ENCODE measurements at regions not wholly inside any gene's neighbourhood (a gene's known extent, or its start where the extent isn't known, plus 50 kb on each side); places are given as distances from the start of the nearest gene placed in this dataset.

DNA sequence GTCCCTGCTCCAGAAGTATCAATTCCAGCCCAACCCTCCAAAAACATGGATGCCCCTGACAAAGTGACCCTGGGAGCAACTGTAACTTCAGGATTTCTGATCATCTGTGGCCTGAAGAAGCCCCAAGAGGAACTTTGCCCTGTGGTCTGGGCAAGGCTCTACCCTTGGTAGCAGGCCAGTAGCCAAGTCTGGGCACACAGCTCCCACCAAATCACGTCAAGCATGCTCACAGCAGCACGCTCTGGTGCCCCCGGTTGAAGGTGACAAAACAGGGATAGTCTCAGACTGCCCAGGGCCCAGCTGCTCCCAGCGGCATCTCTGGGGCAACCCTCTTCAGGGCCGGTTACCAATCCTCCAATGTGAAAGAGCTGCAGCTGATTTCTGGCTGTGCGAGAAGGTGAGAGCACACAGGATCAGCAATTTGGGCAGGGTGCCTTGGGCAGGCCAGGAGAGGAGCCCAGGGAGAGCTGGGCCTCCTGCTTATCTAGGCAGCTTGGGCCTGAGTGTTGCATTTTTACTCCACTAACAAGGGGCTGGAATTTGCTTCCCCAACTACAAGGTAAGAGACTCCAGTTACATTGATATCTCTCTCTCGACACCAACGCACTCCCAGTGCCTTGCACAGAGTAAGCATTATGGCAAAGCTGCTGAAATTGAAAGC, 418.1 kb downstream of the BCOR start:
- H3K4me3 ChIP-seq (ENCODE audit: insufficient read depth, low read depth, low read length), result no peak overlapping the region
- H3K27me3 ChIP-seq (ENCODE audit: control insufficient read depth, insufficient read depth, low read length), result peaks cover 14% of the 10 kb centered on the region

More for the DNA sequence above, 418.1 kb downstream of the BCOR start:
- ATAC-seq (ENCODE audit: low read depth) (no peak), DNase-seq (no peak)
- Histone ChIP-seq H2BK5ac (ENCODE audit: low read depth, low read length, poor library complexity, severe bottlenecking) (no peak overlapping the region), H2BK120ac (ENCODE audit: low read depth, low read length) (no peak overlapping the region), H3K4me2 (ENCODE audit: low read depth, low read length) (no peak overlapping the region), H3K4ac (ENCODE audit: low read depth, low read length) (no peak overlapping the region), H3K4me1 (ENCODE audit: control insufficient read depth, insufficient read depth, low read length) (no peaks in the 10 kb centered on the region), H2AK5ac (ENCODE audit: low read depth, low read length) (no peak overlapping the region), H4K91ac (ENCODE audit: insufficient read depth, low read depth, low read length) (no peak overlapping the region), H3K23ac (ENCODE audit: low read depth, low read length) (no peak overlapping the region), H2BK20ac (ENCODE audit: low read depth, low read length) (no peak overlapping the region), H3K9me1 (ENCODE audit: insufficient read depth, low read length) (no peaks in the 10 kb centered on the region), H3K18ac (ENCODE audit: low read depth, low read length) (no peak overlapping the region), H3K14ac (replicated peaks; ENCODE audit: low read depth, low read length) (no peak overlapping the region), H3K36me3 (ENCODE audit: control insufficient read depth, insufficient read depth, low read length) (no peaks in the 10 kb centered on the region), H3K27ac (ENCODE audit: insufficient read depth, low read length) (no peak overlapping the region), H4K20me1 (ENCODE audit: insufficient read depth, low read length) (no peaks in the 10 kb centered on the region), H2BK15ac (ENCODE audit: low read depth, low read length) (no peak overlapping the region), H2AFZ (replicated peaks; ENCODE audit: low read length, poor library complexity) (no peak overlapping the region), H3K79me1 (ENCODE audit: low read depth in 1 of 2, low read length in 2 of 2) (no peaks in the 10 kb centered on the region), H2AK9ac (replicated peaks; ENCODE audit: low read depth, low read length, poor library complexity) (no peak overlapping the region), H4K5ac (ENCODE audit: low read depth, low read length) (no peak overlapping the region), H4K8ac (ENCODE audit: low read depth in 2 of 2, low read length in 2 of 2) (no peak overlapping the region), H3K56ac (ENCODE audit: extremely low read depth, insufficient read depth, low read length) (no peak overlapping the region), H3K9ac (ENCODE audit: low read depth, low read length) (no peak overlapping the region), H3K9me3 (ENCODE audit: control insufficient read depth, insufficient read depth, low read length) (peaks cover 4% of the 10 kb centered on the region)
- intact Hi-C loops (cut with micrococcal nuclease) (no loop called here), in situ Hi-C loops (cut with MboI; ENCODE audit: low sequenced_read_pairs) (no loop called here), dilution Hi-C loops (cut with HindIII; ENCODE audit: low sequenced_read_pairs, unreplicated experiment) (no loop called here)
- CTCF ChIA-PET, result no interaction called here
- TF ChIP-seq, protein P1, sequence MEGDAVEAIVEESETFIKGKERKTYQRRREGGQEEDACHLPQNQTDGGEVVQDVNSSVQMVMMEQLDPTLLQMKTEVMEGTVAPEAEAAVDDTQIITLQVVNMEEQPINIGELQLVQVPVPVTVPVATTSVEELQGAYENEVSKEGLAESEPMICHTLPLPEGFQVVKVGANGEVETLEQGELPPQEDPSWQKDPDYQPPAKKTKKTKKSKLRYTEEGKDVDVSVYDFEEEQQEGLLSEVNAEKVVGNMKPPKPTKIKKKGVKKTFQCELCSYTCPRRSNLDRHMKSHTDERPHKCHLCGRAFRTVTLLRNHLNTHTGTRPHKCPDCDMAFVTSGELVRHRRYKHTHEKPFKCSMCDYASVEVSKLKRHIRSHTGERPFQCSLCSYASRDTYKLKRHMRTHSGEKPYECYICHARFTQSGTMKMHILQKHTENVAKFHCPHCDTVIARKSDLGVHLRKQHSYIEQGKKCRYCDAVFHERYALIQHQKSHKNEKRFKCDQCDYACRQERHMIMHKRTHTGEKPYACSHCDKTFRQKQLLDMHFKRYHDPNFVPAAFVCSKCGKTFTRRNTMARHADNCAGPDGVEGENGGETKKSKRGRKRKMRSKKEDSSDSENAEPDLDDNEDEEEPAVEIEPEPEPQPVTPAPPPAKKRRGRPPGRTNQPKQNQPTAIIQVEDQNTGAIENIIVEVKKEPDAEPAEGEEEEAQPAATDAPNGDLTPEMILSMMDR (conservative IDR thresholded peaks at IDR 0.05; ENCODE audit: low read depth, low read length), result no peak
- TF ChIP-seq CEBPB (IDR thresholded peaks at IDR 0.05; ENCODE audit: low read depth, low read length), result no peak
- no peak for TF ChIP-seq POLR2A (IDR thresholded peaks at IDR 0.05; ENCODE audit: low read depth, low read length)
- TF ChIP-seq, protein P2, sequence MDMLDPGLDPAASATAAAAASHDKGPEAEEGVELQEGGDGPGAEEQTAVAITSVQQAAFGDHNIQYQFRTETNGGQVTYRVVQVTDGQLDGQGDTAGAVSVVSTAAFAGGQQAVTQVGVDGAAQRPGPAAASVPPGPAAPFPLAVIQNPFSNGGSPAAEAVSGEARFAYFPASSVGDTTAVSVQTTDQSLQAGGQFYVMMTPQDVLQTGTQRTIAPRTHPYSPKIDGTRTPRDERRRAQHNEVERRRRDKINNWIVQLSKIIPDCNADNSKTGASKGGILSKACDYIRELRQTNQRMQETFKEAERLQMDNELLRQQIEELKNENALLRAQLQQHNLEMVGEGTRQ (IDR thresholded peaks at IDR 0.05; ENCODE audit: low read depth, low read length), result no peak
- no peak for TF ChIP-seq MXI1 (IDR thresholded peaks at IDR 0.05; ENCODE audit: borderline replicate concordance, low read depth, low read length)
- no peak for TF ChIP-seq MAZ (IDR thresholded peaks at IDR 0.05; ENCODE audit: borderline replicate concordance, low read depth, low read length)
- TF ChIP-seq RCOR1 (IDR thresholded peaks at IDR 0.05; ENCODE audit: insufficient replicate concordance, low read length), result no peak
- TF ChIP-seq SMC3 (IDR thresholded peaks at IDR 0.05; ENCODE audit: low read depth, low read length), result no peak
- no peak for TF ChIP-seq MAFK (IDR thresholded peaks at IDR 0.05; ENCODE audit: low read depth, low read length)
- no peak for TF ChIP-seq FOS (IDR thresholded peaks at IDR 0.05; ENCODE audit: low read depth, low read length)
- no TSS peak for BruUV-seq (replicated peaks)
- POLR2A ChIA-PET (ENCODE audit: unreplicated experiment), result no interaction called here
- WGBS, 2 experiments (ENCODE audit: extremely low coverage in 2 of 2, insufficient read length in 1 of 2), result 80% methylated on average over 2 of the region's 8 CpGs; no CpG with 5 or more reads in 1 of the 2 experiments

All from IMR-90 (cell line).